Stimulated activated CD8-positive, alpha-beta memory T cell treated with anti-CD3 and anti-CD28 coated beads, Interleukin-7, amount 100 ng/mL, for 4 hours (primary cell): ENCODE measurements at regions not wholly inside any gene's neighbourhood (a gene's known extent, or its start where the extent isn't known, plus 50 kb on each side); places are given as distances from the start of the nearest gene placed in this dataset.
"Not testable (repeated sequence)": the region's sequence is repeated elsewhere in the genome, so short reads cannot be mapped to it uniquely, and the experiment has no call there.

Source experiments
- DNase-seq, 2 donors: peaks; one replicate each; pipeline ENCODE4 v3.0.0-alpha.2; 2020; ENCODE audit warnings: low read depth in 2 of 2

DNA sequence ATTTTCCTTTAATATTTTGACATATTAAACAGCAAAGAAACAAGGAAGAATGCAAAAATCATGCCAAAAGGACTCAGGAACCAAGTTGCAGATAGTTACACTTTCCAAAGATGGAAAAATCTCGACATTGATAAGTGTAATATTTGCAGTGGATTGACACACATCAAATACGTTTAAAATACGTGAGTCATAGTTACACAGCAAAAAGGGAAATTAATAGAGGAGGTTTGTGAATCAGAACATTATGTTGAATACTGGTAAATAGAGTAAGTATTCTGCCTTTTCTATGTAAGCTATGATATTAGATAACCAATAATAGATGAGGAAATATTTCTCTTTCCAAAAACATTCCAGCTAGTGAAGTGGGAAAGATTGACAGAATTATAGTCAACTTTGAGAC, 1761.3 kb upstream of the IGFBP7 start:
- DNase-seq: no peak

DNA sequence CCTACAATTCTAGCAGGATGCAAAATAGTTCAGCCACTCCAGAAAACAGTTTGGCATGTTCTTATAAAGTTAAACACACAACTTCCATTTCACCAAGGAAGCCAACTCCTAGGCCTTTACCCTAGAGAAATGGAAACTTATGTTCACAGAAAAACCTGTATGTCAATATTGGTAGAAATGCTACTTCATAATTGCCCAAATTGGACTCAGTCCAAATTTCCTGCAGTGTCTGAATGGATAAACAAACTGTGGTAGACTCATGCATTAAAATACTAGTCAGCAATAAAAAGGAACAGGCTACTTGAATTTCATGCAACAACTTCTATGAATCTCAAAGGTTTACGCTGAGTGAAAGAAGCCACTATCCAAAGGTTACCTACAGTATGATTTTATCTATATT, 1738.8 kb upstream of the IGFBP7 start:
- no peak for DNase-seq

GRCh38 chr4:58843455-58843854, 1733.3 kb upstream of the IGFBP7 start:
- no peak for DNase-seq

- no peak for DNase-seq
These were observed 1722.9 kb upstream of the IGFBP7 start for GRCh38 chr4:58833126-58833525.

GRCh38 chr4:58825278-58825677, 1715.1 kb upstream of the IGFBP7 start:
- DNase-seq: no peak

DNA sequence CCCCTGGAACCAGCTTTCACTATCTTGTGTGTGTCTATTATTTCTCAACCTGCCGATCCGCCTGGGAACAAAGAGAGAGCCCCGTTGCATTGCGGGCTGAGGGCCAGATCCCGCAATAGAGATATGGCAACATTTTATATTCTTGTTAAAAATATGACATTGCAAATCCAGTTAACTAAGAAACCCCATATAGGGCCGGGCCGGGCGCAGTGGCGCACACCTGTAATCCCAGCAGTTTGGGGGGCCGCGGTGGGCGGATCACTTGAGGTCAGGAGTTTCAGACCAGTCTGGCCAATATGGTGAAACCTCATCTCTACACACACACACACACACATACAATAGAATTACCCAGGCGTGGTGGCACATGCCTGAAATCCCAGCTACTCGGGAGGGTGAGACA, 1708.4 kb upstream of the IGFBP7 start:
- not testable (repeated sequence) for DNase-seq

DNA sequence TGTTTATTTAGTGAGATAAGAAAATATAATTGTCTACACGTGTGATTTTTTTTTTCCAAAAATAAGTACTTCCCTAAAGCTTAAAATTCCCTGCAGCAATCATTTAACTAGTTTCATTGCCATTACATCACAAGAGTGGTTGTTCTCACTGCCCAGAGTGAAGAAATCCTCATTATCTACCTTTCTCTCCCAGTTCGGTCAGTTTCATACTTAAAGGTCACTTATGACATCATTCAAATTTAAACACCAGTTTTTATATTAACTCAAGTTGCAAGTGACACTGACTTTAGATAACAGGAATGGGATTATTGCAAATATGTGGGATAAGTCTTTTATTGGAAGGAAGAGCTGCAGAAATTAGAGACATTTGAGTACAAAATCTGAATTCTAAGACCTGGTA, 1699.8 kb upstream of the IGFBP7 start:
- DNase-seq: no peak

DNA sequence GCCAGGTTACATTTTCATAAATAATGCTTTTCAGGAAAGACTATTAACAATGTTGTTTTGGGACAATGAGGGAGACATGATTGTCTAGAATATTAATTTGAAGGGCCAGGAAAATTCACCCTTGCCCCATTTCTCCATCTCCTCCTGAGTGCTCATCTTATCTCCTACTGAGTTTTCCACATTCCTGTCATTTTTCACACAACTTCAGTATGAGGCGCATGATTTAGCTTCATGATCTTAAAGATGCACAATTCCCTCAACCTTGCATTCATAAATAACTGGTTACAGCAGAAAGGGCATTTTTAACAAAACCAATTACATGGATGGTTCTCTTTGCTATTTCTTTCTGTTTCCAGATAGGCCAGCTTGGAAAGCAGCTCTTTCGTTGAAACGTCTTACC, 1699.2 kb upstream of the IGFBP7 start:
- no peak for DNase-seq

GRCh38 chr4:58808817-58809216, 1698.6 kb upstream of the IGFBP7 start:
- no peak for DNase-seq

DNA sequence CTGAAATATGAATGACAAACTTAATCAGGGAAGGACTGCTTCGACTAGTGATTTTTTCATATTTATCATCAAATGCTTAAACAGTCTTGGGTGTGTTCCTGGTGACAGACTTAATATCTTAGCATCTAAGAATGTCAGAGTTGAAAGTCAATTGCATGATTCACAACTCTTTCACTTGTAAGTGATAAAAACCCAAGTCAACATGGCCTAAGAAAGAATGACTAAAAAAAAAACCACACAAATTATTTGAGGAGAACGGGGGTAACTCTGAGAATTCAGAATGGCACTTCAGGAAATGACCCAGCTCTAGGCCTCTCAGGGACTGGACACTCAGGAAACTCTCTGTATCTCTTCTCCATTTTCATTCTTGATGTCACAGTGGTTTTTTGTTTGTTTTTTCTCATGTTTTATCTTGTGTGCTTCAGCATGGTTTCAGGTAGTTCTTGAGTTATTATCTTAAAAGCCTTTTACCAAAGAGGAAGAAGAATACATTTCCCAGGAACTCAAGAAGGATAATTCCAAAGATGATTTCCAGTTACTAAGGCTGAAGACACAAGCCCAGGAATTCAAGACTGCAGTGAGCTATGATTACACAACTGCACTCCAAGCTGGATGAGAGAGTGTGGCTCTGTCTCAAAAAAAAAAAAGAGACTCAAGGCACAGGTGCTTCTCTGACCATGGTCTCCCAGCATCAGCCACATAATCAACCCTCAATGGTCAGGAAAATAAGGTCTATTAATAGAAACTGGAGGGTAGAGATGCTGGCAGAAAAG, 1697.8 kb upstream of the IGFBP7 start:
- no peak for DNase-seq

- DNase-seq: no peak
These were observed 1666.4 kb upstream of the IGFBP7 start for GRCh38 chr4:58776627-58777026.

DNA sequence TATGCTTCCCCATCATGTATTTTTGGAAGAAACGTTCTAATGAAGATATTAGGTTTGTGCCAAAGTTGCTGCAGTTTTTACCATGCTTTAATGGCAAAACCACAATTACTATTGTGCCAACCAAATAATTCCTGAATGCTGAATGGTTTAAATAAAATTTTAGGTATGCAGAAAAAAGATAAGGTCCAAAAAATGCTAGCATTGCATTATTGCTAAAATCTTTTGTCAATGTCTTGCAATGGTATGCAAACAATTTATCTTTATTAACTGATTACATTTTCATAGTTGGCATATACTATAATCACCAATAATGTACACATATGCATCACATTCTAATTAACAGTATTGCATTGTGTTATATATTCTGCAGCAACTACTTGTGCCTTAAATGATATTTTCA, 1657.4 kb upstream of the IGFBP7 start:
- DNase-seq: no peak

- no peak for DNase-seq
These were observed 1656.6 kb upstream of the IGFBP7 start for GRCh38 chr4:58766763-58767162.

DNA sequence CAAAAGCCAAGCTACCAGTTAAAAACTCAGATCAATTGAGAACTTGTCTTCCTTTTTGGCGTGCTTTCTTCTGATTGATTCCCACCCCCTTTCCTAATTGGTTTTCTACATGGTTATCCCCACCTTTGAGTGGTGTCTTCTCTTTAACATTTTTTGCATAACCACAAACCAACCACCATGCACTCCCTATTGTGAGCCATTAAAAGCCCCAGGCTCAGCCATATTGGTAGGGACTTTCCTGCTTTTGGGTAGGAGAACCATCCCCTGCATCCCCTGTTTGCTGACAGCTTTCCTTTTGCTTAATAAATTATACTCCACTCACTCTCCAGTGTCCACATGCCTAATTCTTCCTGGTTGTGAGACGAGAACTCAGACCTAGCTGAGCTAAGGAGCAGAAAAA, 1651.4 kb upstream of the IGFBP7 start:
- no peak for DNase-seq

DNA sequence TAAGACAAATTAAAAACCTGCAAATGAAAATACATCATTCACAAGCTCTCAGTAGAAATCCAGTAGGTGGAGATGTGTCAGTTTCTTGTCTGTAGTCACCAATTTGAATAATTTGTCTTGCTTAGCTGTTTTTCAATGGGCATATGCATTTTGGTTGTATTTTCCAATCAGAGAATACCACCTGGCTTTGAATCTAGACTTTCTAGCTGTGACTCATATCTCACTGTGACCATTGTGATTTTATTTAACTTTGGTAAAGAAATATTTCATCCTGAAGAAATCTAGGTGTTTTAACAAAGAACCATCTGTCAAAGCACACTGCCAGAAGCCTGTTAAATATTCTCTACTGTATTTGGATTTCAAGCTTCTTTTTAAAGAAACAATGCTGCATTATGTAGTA, 1650.6 kb upstream of the IGFBP7 start:
- no peak for DNase-seq

DNA sequence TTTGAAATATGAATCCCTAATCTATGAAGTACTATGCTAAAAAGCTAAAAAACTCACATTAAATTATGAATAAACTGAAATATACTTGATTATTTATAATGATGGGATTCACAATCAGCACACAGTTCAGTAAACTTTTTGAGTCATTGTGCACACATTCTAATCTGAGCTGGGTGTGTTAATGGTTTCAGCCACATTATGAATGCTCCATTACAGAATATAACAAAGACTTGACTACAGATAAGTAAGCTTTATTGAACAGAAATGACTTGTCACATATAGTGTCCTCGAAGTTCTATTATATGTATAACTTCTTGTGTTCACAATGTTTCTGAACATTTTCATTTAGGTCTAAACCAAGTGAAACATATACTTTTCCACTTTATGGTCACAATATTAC, 1649.9 kb upstream of the IGFBP7 start:
- DNase-seq: no peak

- no peak for DNase-seq
These were observed 1639.0 kb upstream of the IGFBP7 start for GRCh38 chr4:58749206-58749605.

DNA sequence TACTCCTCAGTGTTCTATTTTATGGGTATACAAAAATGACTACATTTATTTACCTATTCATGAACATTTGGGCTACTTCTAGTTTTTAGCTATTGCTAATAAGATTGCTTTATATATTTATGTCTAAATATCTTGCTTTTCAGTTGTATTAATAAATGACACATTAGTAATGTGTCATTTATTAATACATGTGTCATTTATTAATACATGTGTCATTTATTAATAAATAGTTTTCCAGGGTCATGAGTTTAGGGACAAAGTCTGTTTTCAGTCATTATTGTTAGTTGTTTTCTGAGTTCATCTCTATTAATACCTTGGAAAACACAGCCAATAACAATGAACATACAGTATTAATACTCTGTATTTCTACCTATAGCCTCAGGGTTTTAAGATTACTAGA, 1630.7 kb upstream of the IGFBP7 start:
- no peak for DNase-seq

- DNase-seq: no peak
These were observed 1629.1 kb upstream of the IGFBP7 start for GRCh38 chr4:58739275-58739674.

DNA sequence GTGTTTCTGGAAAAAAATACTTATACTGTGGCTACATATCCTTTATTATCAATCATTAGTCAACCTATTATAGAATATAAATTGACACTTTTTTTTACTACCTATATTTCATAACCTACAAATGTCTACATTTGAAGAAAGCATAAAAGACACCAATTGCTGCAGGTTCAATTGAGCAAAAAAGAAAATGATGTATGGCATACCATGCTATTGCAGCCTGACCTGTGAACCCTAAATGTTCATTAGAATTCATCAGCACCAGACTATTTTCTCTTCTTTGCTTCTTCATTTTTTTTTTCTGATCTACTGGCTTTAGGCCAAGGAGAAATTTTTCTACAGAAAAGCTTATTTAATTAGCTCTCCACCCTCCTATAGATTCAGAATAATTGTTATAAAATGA, 1628.2 kb upstream of the IGFBP7 start:
- no peak for DNase-seq

DNA sequence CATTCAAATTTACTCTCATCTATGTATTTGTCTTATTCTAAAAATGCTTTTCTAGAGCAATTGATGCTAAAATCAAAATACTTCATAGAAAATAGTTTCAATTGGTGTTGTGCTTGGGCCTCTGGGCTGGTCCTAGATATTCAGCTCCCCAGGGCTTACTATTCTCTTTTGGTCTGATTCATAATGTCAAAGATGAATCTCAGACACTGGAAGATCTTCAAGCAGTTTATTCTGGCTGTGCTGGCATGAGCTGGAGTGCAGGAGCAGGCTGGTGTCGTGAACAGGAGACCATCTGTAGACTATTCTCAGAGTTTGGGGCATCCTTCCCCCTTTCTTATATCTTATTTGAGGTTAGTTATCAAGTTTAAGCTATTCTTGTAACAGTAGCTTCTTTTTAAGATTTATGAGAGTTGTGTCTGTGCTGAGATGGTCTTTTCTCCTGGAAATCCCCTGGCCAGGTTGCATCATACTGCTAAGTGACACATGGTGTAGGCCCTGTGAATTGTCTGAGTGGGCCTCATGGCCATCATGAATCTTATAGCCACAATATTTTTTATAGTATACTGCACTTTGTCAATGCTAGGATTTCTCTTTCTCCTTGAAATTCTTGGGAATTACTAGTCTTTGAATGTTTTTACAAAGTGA, 1624.0 kb upstream of the IGFBP7 start:
- no peak for DNase-seq

DNA sequence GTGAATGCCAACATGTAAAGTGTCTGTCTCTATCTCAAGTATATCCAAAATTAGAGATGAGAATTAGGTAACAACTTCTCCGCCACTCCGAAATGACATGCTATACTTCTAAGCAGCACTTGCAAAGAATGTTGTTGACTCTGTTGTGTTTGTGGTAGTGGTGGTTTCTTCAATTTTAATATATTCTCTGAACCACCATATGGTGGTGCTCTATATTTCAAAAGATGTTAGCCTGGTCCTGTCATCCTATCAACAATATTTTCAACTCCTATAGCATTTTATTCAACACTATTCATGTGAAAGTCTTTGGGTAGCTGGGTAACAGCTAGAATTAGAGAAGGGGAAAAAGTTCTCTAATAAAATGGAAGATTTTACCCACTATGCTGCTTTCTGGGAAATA, 1622.8 kb upstream of the IGFBP7 start:
- DNase-seq: no peak

- no peak for DNase-seq
These were observed 1613.8 kb upstream of the IGFBP7 start for GRCh38 chr4:58723954-58724353.

- DNase-seq: no peak
These were observed 1600.9 kb upstream of the IGFBP7 start for GRCh38 chr4:58711039-58711438.
